Liver (tissue), 8 donors: ENCODE measurements at regions not wholly inside any gene's neighbourhood (a gene's known extent, or its start where the extent isn't known, plus 50 kb on each side); places are given as distances from the start of the nearest gene placed in this dataset.

Source experiments
- DNase-seq: peaks from one replicate; pipeline ENCODE4 v3.0.0-alpha.2; 2017; ENCODE audit warnings: low spot score
- H3K27ac ChIP-seq, 2 donors: one replicate each; pipeline ENCODE4 v1.7.0; 2013; ENCODE audit warnings: inconsistent platforms in 2 of 2, low read length in 2 of 2, control low read depth in 1 of 2, low read depth in 1 of 2, mild to moderate bottlenecking in 1 of 2
- H3K27me3 ChIP-seq, 4 donors: one replicate each; pipeline versions ENCODE4 v1.6.1 to v1.7.0; 2013; ENCODE audit warnings: low read length in 3 of 4, inconsistent platforms in 1 of 4, mild to moderate bottlenecking in 1 of 4, moderate library complexity in 1 of 4; ENCODE audit not compliant: control insufficient read depth in 4 of 4, insufficient read depth in 4 of 4
- H3K36me3 ChIP-seq, 4 donors: one replicate each; pipeline versions ENCODE4 v1.6.1 to v1.7.0; 2013; ENCODE audit warnings: low read length in 3 of 4, mild to moderate bottlenecking in 3 of 4, low read depth in 1 of 4, moderate library complexity in 1 of 4; ENCODE audit not compliant: control insufficient read depth in 4 of 4, insufficient read depth in 3 of 4
- H3K4me1 ChIP-seq, 4 donors: one replicate each; pipeline versions ENCODE4 v1.6.1 to v1.7.0; 2013; ENCODE audit warnings: low read length in 3 of 4, mild to moderate bottlenecking in 3 of 4, moderate library complexity in 1 of 4; ENCODE audit not compliant: control insufficient read depth in 4 of 4, insufficient read depth in 4 of 4
- H3K4me3 ChIP-seq, 3 donors: one replicate each; pipeline versions ENCODE4 v1.6.1 to v1.7.0; 2013; ENCODE audit warnings: low read length in 3 of 3, control low read depth in 1 of 3, low read depth in 1 of 3, mild to moderate bottlenecking in 1 of 3
- H3K9ac ChIP-seq, 2 donors: one replicate each; pipeline ENCODE4 v1.7.0; 2013; ENCODE audit warnings: low read length in 2 of 2, mild to moderate bottlenecking in 2 of 2, moderate library complexity in 2 of 2, control low read depth in 1 of 2, low read depth in 1 of 2
- H3K9me3 ChIP-seq, 4 donors: one replicate each; pipeline versions ENCODE4 v1.6.1 to v1.7.0; 2013; ENCODE audit warnings: low read length in 3 of 4; ENCODE audit not compliant: control insufficient read depth in 4 of 4
- ATF3 ChIP-seq: IDR thresholded peaks from 2 replicates; pipeline ENCODE4 v1.6.1; 2016; ENCODE audit warnings: antibody characterized with exemption
- CTCF ChIP-seq: fragments of 150-350 bp; IDR thresholded peaks from 2 replicates; pipeline ENCODE4 v1.5.1; 2017; ENCODE audit warnings: improper control_type of control experiment, low read depth, low read length; ENCODE audit not compliant: missing input control
- FOXA1 ChIP-seq: IDR thresholded peaks from 2 replicates; pipeline ENCODE4 v1.6.1; 2016; ENCODE audit warnings: antibody characterized with exemption
- GABPA ChIP-seq, 2 donors: IDR thresholded peaks in 1 of 2; conservative IDR thresholded peaks in 1 of 2; 2 replicates each; pipeline ENCODE4 v1.6.1; 2016; ENCODE audit warnings: antibody characterized with exemption in 2 of 2, mild to moderate bottlenecking in 1 of 2, moderate library complexity in 1 of 2
- HNF4A ChIP-seq, 2 donors: conservative IDR thresholded peaks; 2 replicates each; pipeline ENCODE4 v1.6.1; 2016; ENCODE audit warnings: antibody characterized with exemption in 2 of 2, mild to moderate bottlenecking in 2 of 2
- HNF4G ChIP-seq: IDR thresholded peaks from 2 replicates; pipeline ENCODE4 v1.6.1; 2016; ENCODE audit warnings: antibody characterized with exemption
- MAX ChIP-seq: IDR thresholded peaks from 2 replicates; pipeline ENCODE4 v1.6.1; 2016; ENCODE audit warnings: antibody characterized with exemption
- RAD21 ChIP-seq, 2 donors: IDR thresholded peaks; 2 replicates each; pipeline ENCODE4 v1.6.1; 2016; ENCODE audit warnings: antibody characterized with exemption in 2 of 2, mild to moderate bottlenecking in 2 of 2
- REST ChIP-seq: IDR thresholded peaks from 2 replicates; pipeline ENCODE4 v1.6.1; 2016; ENCODE audit warnings: antibody characterized with exemption, mild to moderate bottlenecking
- RXRA ChIP-seq, 2 donors: IDR thresholded peaks; 2 replicates each; pipeline ENCODE4 v1.6.1; 2017 to 2018; ENCODE audit warnings: antibody characterized with exemption in 2 of 2, mild to moderate bottlenecking in 1 of 2
- ZBTB33 ChIP-seq: IDR thresholded peaks from 2 replicates; pipeline ENCODE4 v1.6.1; 2016; ENCODE audit warnings: antibody characterized with exemption
- WGBS: extraction: QIAGEN DNeasy Blood & Tissue Kit; methylation state at CpG from one replicate; pipeline ENCODE4 v1.1.7; 2013; 5-methylcytosine and 5-hydroxymethylcytosine counted together
- donor health status: healthy.
- donor health status: healthy.
- donor health status: healthy.
- donor health status: healthy.
- donor health status: healthy.

GRCh38 chr1:239896980-239897379 lies 194.7 kb upstream of the FMN2 start:
- WGBS = 61% methylated on average over 9 of the region's 9 CpGs
- Histone ChIP-seq H3K27me3 (no peaks in the 10 kb centered on the region), H3K4me1 (peaks cover 0 to 10% (median 5%) of the 10 kb centered on the region in 4 donors), H3K36me3 (no peaks in the 10 kb centered on the region), H3K9ac (no peak overlapping the region), H3K4me3 (no peak overlapping the region), H3K27ac (no peak overlapping the region), H3K9me3 (no peaks in the 10 kb centered on the region)
- no peak for TF ChIP-seq CTCF
- TF ChIP-seq RAD21 (IDR thresholded peaks at IDR 0.05) = no peak
- no peak for TF ChIP-seq ZBTB33
- TF ChIP-seq HNF4A (conservative IDR thresholded peaks at IDR 0.05) = no peak
- TF ChIP-seq HNF4G = no peak
- no peak for TF ChIP-seq ATF3
- TF ChIP-seq FOXA1 = no peak
- no peak for TF ChIP-seq MAX
- TF ChIP-seq REST = no peak
- no peak for DNase-seq

- DNase-seq = no peak
- Histone ChIP-seq H3K4me1 (peaks cover 0 to 10% (median 5%) of the 10 kb centered on the region in 4 donors), H3K4me3 (no peak overlapping the region), H3K36me3 (no peaks in the 10 kb centered on the region), H3K27ac (no peak overlapping the region), H3K9me3 (no peaks in the 10 kb centered on the region), H3K27me3 (no peaks in the 10 kb centered on the region), H3K9ac (no peak overlapping the region)
- no peak for TF ChIP-seq RXRA (IDR thresholded peaks at IDR 0.05)
- no peak for TF ChIP-seq HNF4G
- no peak for TF ChIP-seq GABPA (IDR thresholded peaks at IDR 0.05 in 1 of 2, conservative IDR thresholded peaks at IDR 0.05 in 1 of 2)
- no peak for TF ChIP-seq RAD21 (IDR thresholded peaks at IDR 0.05)
- 27% methylated on average over 4 of the region's 4 CpGs for WGBS
Measured at GRCh38 chr1:239897458-239897857, 194.2 kb upstream of the FMN2 start.
